K562 (cell line): ENCODE measurements at regions not wholly inside any gene's neighbourhood (a gene's known extent, or its start where the extent isn't known, plus 50 kb on each side); places are given as distances from the start of the nearest gene placed in this dataset.

Experiments
- ATAC-seq: fragments of 200-7000 bp; cut with Tn5 transposase; 3 replicates; pipeline ENCODE4 v1.9.1; 2020; ENCODE audit warnings: moderate library complexity
- BruUV-seq: library from RNA; stranded (reverse); fragments of 400-500 nt; replicated peaks from 2 replicates; lab custom pipeline; 2021; lab: Mats Ljungman, UMichigan
- CTCF ChIA-PET: fragments of 300-600 bp; formaldehyde crosslinking; extraction: SDS; loops from one replicate; lab custom pipeline; 2021; ENCODE audit warnings: low intra/inter-chr PET ratio; lab: Yijun Ruan, JAX
- POLR2A ChIA-PET: fragments of 300-600, 350-650 bp; sonication (Branson Sonifier 250); formaldehyde crosslinking; extraction: SDS; loops from one replicate; lab custom pipeline; 2021; ENCODE audit warnings: antibody characterized with exemption, inconsistent platforms; lab: Yijun Ruan, JAX
- DNase-seq, 4 experiments: peaks; one replicate each; pipeline versions ENCODE4 v3.0.0 to v3.0.0-alpha.2; 2011 to 2018; ENCODE audit warnings: low spot score in 3 of 4, mixed read lengths in 3 of 4; ENCODE audit errors: extremely low read depth in 1 of 4
- FAIRE-seq: peaks from 2 replicates; lab custom pipeline; 2011; peaks lifted over from hg19 to GRCh38; lab: Jason Lieb, UNC
- H2AFZ ChIP-seq: 2 replicates; pipeline ENCODE4 v1.6.0; 2011; ENCODE audit warnings: low read depth, low read length, control low read depth, inconsistent platforms
- H3K27ac ChIP-seq: fragments of 200-600 bp; 3 replicates; pipeline ENCODE4 v1.8.0; 2011; ENCODE audit warnings: low read depth, mild to moderate bottlenecking, control low read depth, inconsistent platforms, low read length, moderate library complexity, mixed read lengths; ENCODE audit errors: extremely low read depth
- H3K27me3 ChIP-seq, 2 experiments: fragments of 300-600 bp in 1 of 2; 2 replicates in 1 of 2; 3 replicates in 1 of 2; pipeline versions ENCODE4 v1.6.0 to v1.8.0; 2011; ENCODE audit warnings: inconsistent platforms in 2 of 2, low read length in 2 of 2, mild to moderate bottlenecking in 1 of 2, mixed read lengths in 1 of 2, moderate library complexity in 1 of 2; ENCODE audit not compliant: control insufficient read depth in 2 of 2, insufficient read depth in 2 of 2
- H3K36me3 ChIP-seq: fragments of 300-600 bp; 3 replicates; pipeline ENCODE4 v1.8.0; 2011; ENCODE audit warnings: mild to moderate bottlenecking, low read length, inconsistent platforms; ENCODE audit not compliant: control insufficient read depth, insufficient read depth
- H3K4me1 ChIP-seq, 2 experiments: fragments of 200-600 bp in 1 of 2; replicated peaks in 1 of 2; 2 replicates in 1 of 2; 3 replicates in 1 of 2; pipeline versions ENCODE4 v1.5.1 to v1.8.0; 2011; ENCODE audit warnings: inconsistent platforms in 2 of 2, low read length in 2 of 2, mild to moderate bottlenecking in 1 of 2, mixed read lengths in 1 of 2, moderate library complexity in 1 of 2; ENCODE audit not compliant: control insufficient read depth in 2 of 2, insufficient read depth in 2 of 2
- H3K4me2 ChIP-seq: 2 replicates; pipeline ENCODE4 v1.6.1; 2011; ENCODE audit warnings: low read length, control low read depth, inconsistent platforms, mixed read lengths; ENCODE audit not compliant: insufficient read depth
- H3K4me3 ChIP-seq: fragments of 200-600 bp; sonication (generic), shearing (Covaris generic); 2 replicates; pipeline ENCODE4 v1.5.1; 2016; ENCODE audit warnings: control low read depth, inconsistent platforms
- H3K79me2 ChIP-seq: fragments of 200-600 bp; 3 replicates; pipeline ENCODE4 v1.8.0; 2011; ENCODE audit warnings: low read length, inconsistent platforms; ENCODE audit not compliant: control insufficient read depth, insufficient read depth
- H3K9ac ChIP-seq, 2 experiments: 2 replicates each; pipeline versions ENCODE4 v1.6.0 to v1.6.1; 2011; ENCODE audit warnings: low read depth in 2 of 2, low read length in 2 of 2, control low read depth in 1 of 2, inconsistent platforms in 1 of 2, mild to moderate bottlenecking in 1 of 2, mixed read lengths in 1 of 2; ENCODE audit not compliant: insufficient read depth in 1 of 2
- H3K9me1 ChIP-seq: one replicate; pipeline ENCODE4 v1.6.0; 2011; ENCODE audit warnings: inconsistent platforms, mild to moderate bottlenecking, low read length, moderate library complexity; ENCODE audit not compliant: control insufficient read depth, insufficient read depth
- H3K9me3 ChIP-seq: replicated peaks from 2 replicates; pipeline ENCODE4 v1.5.1; 2011; ENCODE audit warnings: low read depth, low read length, inconsistent platforms; ENCODE audit not compliant: control insufficient read depth, insufficient read depth
- H4K20me1 ChIP-seq: replicated peaks from 2 replicates; pipeline ENCODE4 v1.6.1; 2011; ENCODE audit warnings: low read length, inconsistent platforms, mixed read lengths; ENCODE audit not compliant: control insufficient read depth, insufficient read depth
- ATF1 ChIP-seq, 2 experiments: fragments of 450-650 bp in 1 of 2; IDR thresholded peaks; 2 replicates each; pipeline ENCODE4 v1.6.1; 2016; ENCODE audit warnings: missing compliant biosample characterization in 1 of 2, missing genetic modification characterization in 1 of 2
- EP300 ChIP-seq: IDR thresholded peaks from 2 replicates; pipeline ENCODE4 v1.6.1; 2012; ENCODE audit warnings: low read length, improper control_type of control experiment
- JUND ChIP-seq, 2 experiments: IDR thresholded peaks; 2 replicates in 1 of 2; 3 replicates in 1 of 2; pipeline ENCODE4 v1.6.1; 2011; ENCODE audit warnings: borderline replicate concordance in 2 of 2, low read depth in 2 of 2, low read length in 2 of 2, improper control_type of control experiment in 1 of 2, missing biosample characterization in 1 of 2, missing genetic modification characterization in 1 of 2, missing genetic modification reagents in 1 of 2
- MAFK ChIP-seq: IDR thresholded peaks from 2 replicates; pipeline ENCODE4 v1.6.1; 2011; ENCODE audit warnings: low read length, improper control_type of control experiment
- MEIS2 ChIP-seq: fragments of 450-650 bp; IDR thresholded peaks from 2 replicates; pipeline ENCODE4 v1.6.1; 2014; ENCODE audit warnings: mild to moderate bottlenecking; ENCODE audit not compliant: partially characterized antibody
- PHTF2 ChIP-seq: fragments of 250-450 bp; sonication (Bioruptor Pico); IDR thresholded peaks from 2 replicates; pipeline ENCODE4 v1.5.0; 2021; ENCODE audit warnings: mild to moderate bottlenecking
- POLR2G ChIP-seq: fragments of 200-400 bp; formaldehyde crosslinking; IDR thresholded peaks from 2 replicates; pipeline ENCODE4 v1.6.1; 2017; ENCODE audit warnings: low read depth, mild to moderate bottlenecking, antibody characterized with exemption, low read length, moderate library complexity
- PTTG1 ChIP-seq: fragments of 450-650 bp; IDR thresholded peaks from 2 replicates; pipeline ENCODE4 v1.6.1; 2016; ENCODE audit warnings: low read depth, mild to moderate bottlenecking, missing genetic modification characterization, missing compliant biosample characterization
- TBL1XR1 ChIP-seq, 2 experiments: IDR thresholded peaks; 2 replicates each; pipeline ENCODE4 v1.6.1; 2012; ENCODE audit warnings: improper control_type of control experiment in 2 of 2, low read length in 2 of 2, mild to moderate bottlenecking in 1 of 2
- ZNF124 ChIP-seq: sonication (generic); formaldehyde crosslinking; IDR thresholded peaks from 2 replicates; pipeline ENCODE4 v1.8.1; 2022; ENCODE audit warnings: missing genetic modification reagents
- ZNF134 ChIP-seq: fragments of 250-450 bp; sonication (Bioruptor Pico); conservative IDR thresholded peaks from 2 replicates; pipeline ENCODE4 v1.4.0; 2020
- ZNF699 ChIP-seq: fragments of 250-450 bp; sonication (Bioruptor Pico); IDR thresholded peaks from 2 replicates; pipeline ENCODE4 v1.8.0; 2021; ENCODE audit warnings: mild to moderate bottlenecking, moderate library complexity; ENCODE audit not compliant: insufficient replicate concordance
- WGBS: fragments of 100-300 bp; shearing (Covaris generic); methylation state at CpG from one replicate; pipeline ENCODE4 v1.1.6; 2016; ENCODE audit warnings: low coverage, mixed read lengths; ENCODE audit not compliant: insufficient coverage; ENCODE audit errors: missing lambda C conversion rate; 5-methylcytosine and 5-hydroxymethylcytosine counted together
- in situ Hi-C: fragments of 300-500 bp; cut with MboI; formaldehyde crosslinking; loops from 4 replicates; pipeline ENCODE4 v1.15.0; 2018; ENCODE audit warnings: inconsistent platforms, mixed read lengths
- intact Hi-C: fragments of 100-400 bp; cut with micrococcal nuclease; formaldehyde crosslinking; loops from 2 replicates; pipeline ENCODE4 v1.14.2; 2022
- TF ChIP-seq, protein P1 (sequence below), 2 experiments: fragments of 450-650 bp; conservative IDR thresholded peaks; 2 replicates each; pipeline ENCODE4 v1.6.1; 2017; ENCODE audit warnings: mild to moderate bottlenecking in 2 of 2, moderate library complexity in 2 of 2
- TF ChIP-seq, protein P2 (sequence below): fragments of 200-800 bp; sonication (Bioruptor generic); IDR thresholded peaks from 2 replicates; pipeline ENCODE4 v1.6.1; 2017; ENCODE audit warnings: missing genetic modification characterization, missing compliant biosample characterization
- TF ChIP-seq, protein P3 (sequence below): fragments of 250-450 bp; sonication (Bioruptor Pico); IDR thresholded peaks from 2 replicates; pipeline ENCODE4 v1.8.0; 2021; ENCODE audit warnings: moderate library complexity, mild to moderate bottlenecking, inconsistent platforms

DNA sequence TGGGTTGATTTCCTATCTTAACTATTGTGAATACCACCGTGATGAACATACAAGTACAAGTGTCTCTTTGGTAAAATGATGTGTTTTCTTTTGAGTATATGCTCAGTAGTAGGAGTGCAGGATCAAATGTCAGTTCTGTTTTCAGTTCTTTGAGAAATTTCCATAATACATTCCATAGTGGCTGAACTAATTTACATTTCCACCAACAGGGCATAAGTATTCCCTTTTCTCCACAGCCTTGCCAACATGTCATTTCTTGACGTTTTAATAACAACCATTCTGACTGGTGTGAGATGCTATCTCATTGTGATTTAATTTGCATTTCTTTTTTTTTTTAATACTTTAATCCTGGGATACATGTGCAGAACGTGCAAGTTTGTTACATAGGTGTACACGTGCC, 268.8 kb downstream of the CENPW start (continued):
- TF ChIP-seq, protein P1, sequence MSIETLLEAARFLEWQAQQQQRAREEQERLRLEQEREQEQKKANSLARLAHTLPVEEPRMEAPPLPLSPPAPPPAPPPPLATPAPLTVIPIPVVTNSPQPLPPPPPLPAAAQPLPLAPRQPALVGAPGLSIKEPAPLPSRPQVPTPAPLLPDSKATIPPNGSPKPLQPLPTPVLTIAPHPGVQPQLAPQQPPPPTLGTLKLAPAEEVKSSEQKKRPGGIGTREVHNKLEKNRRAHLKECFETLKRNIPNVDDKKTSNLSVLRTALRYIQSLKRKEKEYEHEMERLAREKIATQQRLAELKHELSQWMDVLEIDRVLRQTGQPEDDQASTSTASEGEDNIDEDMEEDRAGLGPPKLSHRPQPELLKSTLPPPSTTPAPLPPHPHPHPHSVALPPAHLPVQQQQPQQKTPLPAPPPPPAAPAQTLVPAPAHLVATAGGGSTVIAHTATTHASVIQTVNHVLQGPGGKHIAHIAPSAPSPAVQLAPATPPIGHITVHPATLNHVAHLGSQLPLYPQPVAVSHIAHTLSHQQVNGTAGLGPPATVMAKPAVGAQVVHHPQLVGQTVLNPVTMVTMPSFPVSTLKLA (conservative IDR thresholded peaks at IDR 0.05), result no peak

DNA sequence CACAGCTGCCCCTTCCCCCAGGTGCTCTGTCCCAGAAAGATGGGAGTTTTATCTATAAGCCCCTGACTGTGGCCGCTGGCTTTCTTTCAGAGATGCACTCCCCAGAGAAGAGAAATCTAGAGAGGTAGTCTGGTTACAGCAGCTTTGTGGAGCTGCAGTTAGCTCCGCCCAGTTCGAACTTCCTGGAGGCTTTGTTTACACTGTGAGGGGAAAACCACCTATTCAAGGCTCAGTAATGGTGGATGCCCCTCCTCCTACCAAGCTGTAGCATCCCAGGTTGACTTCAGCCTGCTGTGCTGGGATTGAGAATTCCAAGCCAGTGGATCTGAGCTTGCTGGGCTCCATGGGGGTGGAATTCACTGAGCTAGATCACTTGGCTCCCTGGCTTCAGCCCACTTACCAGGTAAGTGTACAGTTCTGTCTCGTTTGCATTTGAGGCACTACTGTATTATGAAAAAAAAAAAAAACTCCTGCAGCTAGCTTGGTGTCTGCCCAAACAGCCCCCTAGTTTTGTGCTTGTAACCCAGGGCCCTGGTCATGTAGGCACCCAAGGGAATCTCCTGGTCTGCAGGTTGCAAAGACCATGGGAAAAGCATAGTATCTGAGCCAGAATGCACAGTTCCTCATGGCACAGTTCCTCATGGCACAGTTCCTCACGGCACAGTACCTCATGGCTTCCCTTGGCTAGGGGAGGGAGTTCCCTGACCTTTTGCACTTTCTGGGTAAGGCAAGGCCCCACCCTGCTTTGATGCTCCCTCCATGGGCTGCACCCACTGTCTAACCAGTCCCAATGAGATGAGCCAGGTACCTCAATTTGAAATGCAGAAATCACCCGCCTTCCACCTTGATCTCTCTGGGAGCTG, 275.0 kb downstream of the CENPW start:
- no peak for ATAC-seq
- H2AFZ ChIP-seq, result no peak overlapping the region
- no peaks in the 10 kb centered on the region for H3K4me1 ChIP-seq
- in situ Hi-C loops, result no loop called here
- H3K9ac ChIP-seq, result no peak overlapping the region
- no peaks in the 10 kb centered on the region for H3K27me3 ChIP-seq
- no peaks in the 10 kb centered on the region for H3K79me2 ChIP-seq
- 0% methylated on average over 5 of the region's 6 CpGs for WGBS
- no peaks in the 10 kb centered on the region for H3K9me1 ChIP-seq
- no peaks in the 10 kb centered on the region; the same call in 1 of the 2 replicates for H3K9me3 ChIP-seq
- ChIA-PET POLR2A (interaction anchor here (0.7 kb wide), 1 partner anchor 618 kb away, joined by 4 read pairs; no protein-coding TSS in a partner anchor), CTCF (no interaction called here)
- FAIRE-seq, result no peak
- no peak overlapping the region for H3K4me2 ChIP-seq
- no peaks in the 10 kb centered on the region for H3K36me3 ChIP-seq
- intact Hi-C loops, result no loop called here
- H3K4me3 ChIP-seq, result no peak overlapping the region
- H4K20me1 ChIP-seq, result no peaks in the 10 kb centered on the region
- no TSS peak for BruUV-seq
- DNase-seq, result no peak
- no peak overlapping the region for H3K27ac ChIP-seq
- TF ChIP-seq ATF1 (CRISPR knock-in tag; IDR thresholded peaks at IDR 0.05) (no peak), ATF1 (tag; IDR thresholded peaks at IDR 0.05) (no peak), ZNF134 (CRISPR knock-in tag) (no peak), TBL1XR1 (IDR thresholded peaks at IDR 0.05; ENCODE audit: low read length in 2 of 2) (no peak), PHTF2 (CRISPR knock-in tag) (no peak), ZNF699 (CRISPR knock-in tag) (no peak), JUND (IDR thresholded peaks at IDR 0.05; ENCODE audit: borderline replicate concordance, low read depth, low read length) (no peak), JUND (tag; IDR thresholded peaks at IDR 0.05; ENCODE audit: borderline replicate concordance, low read depth, low read length) (no peak), EP300 (no peak), MAFK (no peak), PTTG1 (tag) (no peak), POLR2G (no peak), ZNF124 (CRISPR knock-in tag) (no peak), MEIS2 (no peak)
- TF ChIP-seq, protein P2, sequence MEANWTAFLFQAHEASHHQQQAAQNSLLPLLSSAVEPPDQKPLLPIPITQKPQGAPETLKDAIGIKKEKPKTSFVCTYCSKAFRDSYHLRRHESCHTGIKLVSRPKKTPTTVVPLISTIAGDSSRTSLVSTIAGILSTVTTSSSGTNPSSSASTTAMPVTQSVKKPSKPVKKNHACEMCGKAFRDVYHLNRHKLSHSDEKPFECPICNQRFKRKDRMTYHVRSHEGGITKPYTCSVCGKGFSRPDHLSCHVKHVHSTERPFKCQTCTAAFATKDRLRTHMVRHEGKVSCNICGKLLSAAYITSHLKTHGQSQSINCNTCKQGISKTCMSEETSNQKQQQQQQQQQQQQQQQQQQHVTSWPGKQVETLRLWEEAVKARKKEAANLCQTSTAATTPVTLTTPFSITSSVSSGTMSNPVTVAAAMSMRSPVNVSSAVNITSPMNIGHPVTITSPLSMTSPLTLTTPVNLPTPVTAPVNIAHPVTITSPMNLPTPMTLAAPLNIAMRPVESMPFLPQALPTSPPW (CRISPR knock-in tag), result no peak
- TF ChIP-seq, protein P3, sequence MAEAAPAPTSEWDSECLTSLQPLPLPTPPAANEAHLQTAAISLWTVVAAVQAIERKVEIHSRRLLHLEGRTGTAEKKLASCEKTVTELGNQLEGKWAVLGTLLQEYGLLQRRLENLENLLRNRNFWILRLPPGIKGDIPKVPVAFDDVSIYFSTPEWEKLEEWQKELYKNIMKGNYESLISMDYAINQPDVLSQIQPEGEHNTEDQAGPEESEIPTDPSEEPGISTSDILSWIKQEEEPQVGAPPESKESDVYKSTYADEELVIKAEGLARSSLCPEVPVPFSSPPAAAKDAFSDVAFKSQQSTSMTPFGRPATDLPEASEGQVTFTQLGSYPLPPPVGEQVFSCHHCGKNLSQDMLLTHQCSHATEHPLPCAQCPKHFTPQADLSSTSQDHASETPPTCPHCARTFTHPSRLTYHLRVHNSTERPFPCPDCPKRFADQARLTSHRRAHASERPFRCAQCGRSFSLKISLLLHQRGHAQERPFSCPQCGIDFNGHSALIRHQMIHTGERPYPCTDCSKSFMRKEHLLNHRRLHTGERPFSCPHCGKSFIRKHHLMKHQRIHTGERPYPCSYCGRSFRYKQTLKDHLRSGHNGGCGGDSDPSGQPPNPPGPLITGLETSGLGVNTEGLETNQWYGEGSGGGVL, result no peak
